22Rv1 (cell line): ENCODE measurements at regions not wholly inside any gene's neighbourhood (a gene's known extent, or its start where the extent isn't known, plus 50 kb on each side); places are given as distances from the start of the nearest gene placed in this dataset.
"Not testable (repeated sequence)": the region's sequence is repeated elsewhere in the genome, so short reads cannot be mapped to it uniquely, and the experiment has no call there.

Source experiments
- H3K27ac ChIP-seq: fragments of 450-650 bp; 2 replicates; pipeline ENCODE4 v1.5.1; 2017
- ZFX ChIP-seq: fragments of 450-650 bp; IDR thresholded peaks from 2 replicates; pipeline ENCODE4 v1.6.1; 2017; ENCODE audit warnings: antibody characterized with exemption, borderline replicate concordance
- TF ChIP-seq, protein P1 (sequence below): fragments of 450-650 bp; IDR thresholded peaks from 2 replicates; pipeline ENCODE4 v1.5.1; 2017; ENCODE audit warnings: mild to moderate bottlenecking

DNA sequence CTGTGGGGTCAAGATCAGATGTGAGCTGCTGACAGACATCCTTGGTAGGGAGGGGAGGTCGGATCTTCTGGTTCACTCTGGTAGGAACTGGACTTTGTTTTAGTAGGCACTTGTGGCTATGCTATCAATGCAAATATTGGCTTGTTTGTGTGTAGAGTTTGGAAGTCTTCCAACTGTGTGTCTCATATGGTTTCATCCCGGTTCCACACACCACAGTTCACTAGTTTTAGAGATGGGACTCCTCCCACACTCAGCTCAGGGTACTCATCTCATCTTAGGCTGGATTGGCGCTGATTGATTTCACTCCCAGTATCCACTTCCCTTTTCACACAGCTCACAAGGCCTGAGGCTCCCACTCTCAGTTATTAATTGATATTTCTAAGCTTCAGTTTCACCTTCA is 161.3 kb downstream of the THBS2 start:
- H3K27ac ChIP-seq: no peak overlapping the region
- TF ChIP-seq, protein P1, sequence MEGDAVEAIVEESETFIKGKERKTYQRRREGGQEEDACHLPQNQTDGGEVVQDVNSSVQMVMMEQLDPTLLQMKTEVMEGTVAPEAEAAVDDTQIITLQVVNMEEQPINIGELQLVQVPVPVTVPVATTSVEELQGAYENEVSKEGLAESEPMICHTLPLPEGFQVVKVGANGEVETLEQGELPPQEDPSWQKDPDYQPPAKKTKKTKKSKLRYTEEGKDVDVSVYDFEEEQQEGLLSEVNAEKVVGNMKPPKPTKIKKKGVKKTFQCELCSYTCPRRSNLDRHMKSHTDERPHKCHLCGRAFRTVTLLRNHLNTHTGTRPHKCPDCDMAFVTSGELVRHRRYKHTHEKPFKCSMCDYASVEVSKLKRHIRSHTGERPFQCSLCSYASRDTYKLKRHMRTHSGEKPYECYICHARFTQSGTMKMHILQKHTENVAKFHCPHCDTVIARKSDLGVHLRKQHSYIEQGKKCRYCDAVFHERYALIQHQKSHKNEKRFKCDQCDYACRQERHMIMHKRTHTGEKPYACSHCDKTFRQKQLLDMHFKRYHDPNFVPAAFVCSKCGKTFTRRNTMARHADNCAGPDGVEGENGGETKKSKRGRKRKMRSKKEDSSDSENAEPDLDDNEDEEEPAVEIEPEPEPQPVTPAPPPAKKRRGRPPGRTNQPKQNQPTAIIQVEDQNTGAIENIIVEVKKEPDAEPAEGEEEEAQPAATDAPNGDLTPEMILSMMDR: no peak
- TF ChIP-seq ZFX: no peak

DNA sequence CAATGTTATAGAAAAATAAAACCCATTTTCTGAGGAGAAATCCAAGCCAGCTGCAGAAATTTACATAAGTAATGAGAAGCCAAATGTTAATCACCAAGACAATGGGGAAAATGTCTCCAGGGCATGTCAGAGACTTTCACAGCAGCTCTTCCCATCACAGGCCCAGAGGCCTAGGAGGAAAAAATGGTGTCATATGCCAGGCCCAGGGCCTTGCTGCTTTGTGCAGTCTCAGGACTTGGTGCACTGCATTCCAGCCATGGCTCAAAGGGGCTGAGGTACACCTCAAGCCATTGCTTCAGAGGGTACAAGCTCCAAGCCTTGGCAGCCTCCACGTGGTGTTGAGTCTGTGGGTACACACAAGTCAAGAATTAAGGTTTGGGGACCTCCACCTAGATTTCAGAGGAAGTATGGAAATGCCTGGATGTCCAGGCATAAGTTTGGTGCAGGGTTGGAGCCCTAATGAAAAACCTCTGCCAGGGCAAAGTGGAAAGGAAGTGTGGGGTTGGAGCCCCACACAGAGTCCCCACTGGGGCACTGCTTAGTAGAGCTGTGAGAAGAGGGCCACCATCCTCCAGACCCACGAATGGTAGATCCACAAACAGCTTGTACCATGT is 163.0 kb downstream of the THBS2 start:
- H3K27ac ChIP-seq: not testable (repeated sequence)

DNA sequence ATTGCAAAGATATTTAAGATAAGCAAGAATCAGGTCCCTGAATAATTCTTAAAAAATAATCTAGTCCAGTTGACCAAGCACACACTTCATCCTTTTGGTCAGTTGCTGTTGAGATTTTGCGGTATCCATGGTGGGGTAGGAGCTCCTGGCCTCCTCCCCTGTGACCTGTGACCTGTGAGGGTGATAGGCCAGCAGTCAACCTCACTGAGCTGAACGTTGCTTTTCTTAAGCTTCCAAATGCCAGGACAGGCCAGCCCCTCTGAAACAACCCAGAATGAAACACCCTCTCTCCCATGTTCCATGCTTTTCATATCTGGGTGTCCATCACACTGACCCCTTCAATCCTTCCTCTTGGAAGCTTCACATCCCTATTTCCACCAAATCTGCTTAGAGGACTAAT is 164.9 kb downstream of the THBS2 start:
- no peak overlapping the region for H3K27ac ChIP-seq
- TF ChIP-seq ZFX: no peak
- TF ChIP-seq, protein P1: no peak

DNA sequence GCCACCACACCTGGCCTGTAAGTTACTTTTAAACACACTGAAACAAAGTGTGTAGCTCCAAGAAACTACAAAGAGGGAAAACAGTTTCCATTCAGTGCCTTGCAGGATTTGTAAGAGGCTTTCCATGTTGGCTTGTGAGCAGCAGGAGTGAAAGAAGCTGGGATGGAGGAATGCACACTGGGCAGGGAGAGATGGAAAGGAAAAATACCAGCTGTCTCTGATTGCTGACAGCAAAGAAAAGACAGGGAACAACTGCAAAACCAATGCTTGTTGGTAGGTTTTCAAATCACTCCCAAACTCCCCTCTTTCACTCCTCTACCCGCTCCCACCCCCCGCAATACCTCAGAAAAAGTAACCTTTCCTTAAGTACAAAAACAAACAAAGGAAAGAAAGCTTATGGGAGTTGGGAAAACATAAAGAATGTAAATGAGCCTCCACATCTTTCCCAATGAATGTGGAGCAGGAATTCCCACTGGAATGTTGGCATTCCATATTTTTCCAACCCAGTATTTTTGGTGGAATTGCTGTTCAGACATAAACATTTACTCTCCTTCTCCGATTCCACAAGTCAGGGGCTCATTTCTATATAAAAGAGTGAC is 166.1 kb downstream of the THBS2 start:
- TF ChIP-seq, protein P1: no peak
- no peak for TF ChIP-seq ZFX
- H3K27ac ChIP-seq: no peak overlapping the region

DNA sequence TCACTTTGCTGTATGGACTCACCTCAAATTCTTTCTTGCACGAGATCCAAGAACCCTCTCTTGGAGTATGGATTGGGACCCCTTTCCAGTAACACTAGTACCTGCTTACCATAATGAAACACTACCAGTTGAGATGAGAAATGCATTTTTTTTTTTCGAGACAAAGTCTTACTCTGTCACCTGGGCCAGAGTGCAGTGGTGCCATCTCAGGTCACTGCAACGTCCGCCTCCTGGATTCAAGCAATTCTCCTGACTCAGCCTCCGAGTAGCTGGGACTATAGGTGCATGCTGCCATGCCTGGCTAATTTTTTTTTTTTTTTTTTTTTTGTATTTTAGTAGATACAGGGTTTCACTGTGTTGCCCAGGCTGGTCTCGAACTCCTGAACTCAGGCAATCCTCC is 167.0 kb downstream of the THBS2 start:
- H3K27ac ChIP-seq: not testable (repeated sequence)

DNA sequence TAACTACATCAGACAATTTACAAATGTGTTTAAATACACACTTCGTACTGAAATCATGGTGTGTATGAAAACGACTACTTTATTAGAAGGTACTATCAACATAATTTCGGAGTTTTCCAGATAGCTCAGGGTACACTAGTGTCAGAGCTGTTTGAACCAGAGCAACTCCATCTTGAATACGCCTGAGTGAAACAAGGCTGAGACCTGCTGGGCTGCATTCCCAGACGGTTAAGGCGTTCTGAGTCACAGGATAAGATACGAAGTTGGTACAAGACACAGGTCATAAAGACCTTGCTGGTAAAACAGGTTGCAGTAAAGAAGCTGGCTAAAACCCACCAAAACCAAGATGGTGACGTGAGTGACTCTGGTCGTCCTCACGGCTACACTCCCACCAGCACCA is 167.6 kb downstream of the THBS2 start:
- TF ChIP-seq ZFX: no peak
- TF ChIP-seq, protein P1: no peak
- H3K27ac ChIP-seq: no peak overlapping the region

DNA sequence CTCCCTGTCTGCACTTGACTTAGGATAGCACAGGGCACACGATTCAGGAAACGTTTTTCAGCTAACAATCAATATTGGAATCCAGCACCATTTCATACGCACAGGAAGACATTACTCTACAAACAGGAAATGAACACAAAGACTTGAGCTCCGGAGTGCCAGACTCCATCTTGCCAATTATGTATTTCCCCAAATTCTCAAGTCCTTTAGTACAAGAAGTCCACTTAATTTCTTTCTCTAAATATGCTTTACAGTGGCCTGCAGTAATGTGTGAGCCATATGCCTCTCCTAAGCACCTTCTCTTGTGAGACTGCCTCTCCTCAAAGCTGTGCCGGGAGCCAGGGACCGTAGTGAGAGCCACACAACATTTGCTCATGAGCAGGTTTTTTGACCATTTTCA is 168.2 kb downstream of the THBS2 start:
- no peak overlapping the region for H3K27ac ChIP-seq
- no peak for TF ChIP-seq ZFX

DNA sequence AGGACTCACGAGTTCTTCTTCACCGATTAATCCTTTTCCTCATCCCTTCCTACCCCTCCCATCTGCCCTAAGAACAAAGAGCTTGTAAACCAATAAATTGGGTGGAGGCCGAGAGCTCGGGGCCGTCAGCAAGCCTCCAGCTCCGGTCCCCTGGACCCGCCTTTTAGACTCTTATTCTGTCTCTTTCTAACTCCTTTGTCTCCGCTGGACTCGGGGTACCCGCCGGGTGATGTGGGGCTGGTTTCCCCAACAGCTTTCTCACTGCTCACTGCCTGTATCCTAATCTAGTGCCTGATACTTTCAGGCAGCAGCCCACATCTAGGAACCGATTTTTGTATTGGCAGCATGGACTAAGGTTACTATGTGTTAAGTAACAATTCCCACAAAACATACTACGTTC is 169.1 kb downstream of the THBS2 start:
- not testable (repeated sequence) for H3K27ac ChIP-seq

DNA sequence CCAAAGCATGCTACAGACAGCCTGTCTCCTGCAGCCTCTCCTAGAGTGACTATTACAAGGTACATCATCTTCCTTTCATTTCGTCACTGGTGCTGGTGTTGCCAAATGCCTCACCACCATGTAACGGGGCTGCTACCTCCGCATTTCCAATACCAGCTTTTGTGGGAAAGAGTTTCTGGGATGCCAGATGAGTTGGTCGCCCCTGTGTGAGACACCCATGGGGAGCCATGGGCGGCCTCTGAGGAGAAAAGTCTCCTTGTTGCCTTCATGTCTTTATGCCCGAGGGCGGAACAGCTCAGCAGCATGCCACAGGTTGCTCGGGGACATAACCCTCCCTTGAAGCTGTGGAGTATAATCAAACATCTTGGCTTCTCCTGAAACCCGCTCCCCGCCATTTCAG is 169.6 kb downstream of the THBS2 start:
- TF ChIP-seq ZFX: no peak
- TF ChIP-seq, protein P1: no peak

More for the DNA sequence above, 169.6 kb downstream of the THBS2 start:
- no peak overlapping the region for H3K27ac ChIP-seq
